Choroid plexus epithelial cell (primary cell): ENCODE measurements at regions not wholly inside any gene's neighbourhood (a gene's known extent, or its start where the extent isn't known, plus 50 kb on each side); places are given as distances from the start of the nearest gene placed in this dataset.

ENCODE experiments used
- DNase-seq: peaks from one replicate; pipeline ENCODE4 v3.0.0-alpha.2; 2010; ENCODE audit warnings: low read depth
- H3K4me3 ChIP-seq: 2 replicates; pipeline ENCODE4 v1.5.1; 2011; ENCODE audit warnings: low read depth, mild to moderate bottlenecking, control low read depth, low read length, moderate library complexity
- CTCF ChIP-seq: conservative IDR thresholded peaks from 2 replicates; pipeline ENCODE4 v1.5.1; 2011; ENCODE audit warnings: low read depth, mild to moderate bottlenecking, control low read depth, inconsistent platforms, low read length, moderate library complexity

- no peak for DNase-seq
- TF ChIP-seq CTCF = no peak
- H3K4me3 ChIP-seq = no peak overlapping the region
These were observed 577.6 kb downstream of the KLHL13 start for GRCh38 chrX:117539090-117539418.

GRCh38 chrX:117538178-117539089, 578.2 kb downstream of the KLHL13 start:
- no peak for TF ChIP-seq CTCF
- no peak overlapping the region for H3K4me3 ChIP-seq

GRCh38 chrX:117532339-117532738, 584.3 kb downstream of the KLHL13 start:
- no peak for TF ChIP-seq CTCF
- DNase-seq = no peak
- no peak overlapping the region for H3K4me3 ChIP-seq

More at GRCh38 chrX:117538178-117539089, 578.2 kb downstream of the KLHL13 start:
- DNase-seq = no peak

GRCh38 chrX:117522725-117523700, 593.6 kb downstream of the KLHL13 start:
- DNase-seq = no peak
- no peak overlapping the region for H3K4me3 ChIP-seq
- TF ChIP-seq CTCF = no peak

- TF ChIP-seq CTCF = no peak
- no peak overlapping the region for H3K4me3 ChIP-seq
- DNase-seq = no peak
These were observed 598.6 kb downstream of the KLHL13 start for GRCh38 chrX:117517994-117518393.

GRCh38 chrX:117511379-117511778, 605.2 kb downstream of the KLHL13 start:
- no peak for TF ChIP-seq CTCF
- no peak for DNase-seq
- no peak overlapping the region for H3K4me3 ChIP-seq
